ENCODE measurements at regions not wholly inside any gene's neighbourhood (a gene's known extent, or its start where the extent isn't known, plus 50 kb on each side); places are given as distances from the start of the nearest gene placed in this dataset.

GRCh38 chr14:85088192-85088591 lies 441.8 kb upstream of the FLRT2 start:
- no peaks in the 10 kb centered on the region for H3K36me3 ChIP-seq
- TF ChIP-seq POLR2A (IDR thresholded peaks at IDR 0.05) = no peak
- TF ChIP-seq CTCF (IDR thresholded peaks at IDR 0.05) = no peak
- no peak overlapping the region for H3K27ac ChIP-seq
- 77 to 96% (median 92%) methylated on average over 2 of the region's 2 CpGs for WGBS, 4 donors
- DNase-seq (no peak), ATAC-seq (no peak)
- H3K9me3 ChIP-seq = no peaks in the 10 kb centered on the region
- H3K4me1 ChIP-seq = no peaks in the 10 kb centered on the region
- no peaks in the 10 kb centered on the region for H3K27me3 ChIP-seq
- intact Hi-C loops (cut with DNase I) = no loop called here
- no peak overlapping the region for H3K4me3 ChIP-seq

- ATAC-seq (no peak), DNase-seq (no peak)
- WGBS, 4 donors = 75 to 83% (median 80%) methylated on average over 2 of the region's 2 CpGs
- intact Hi-C loops (cut with DNase I) = no loop called here
- Histone ChIP-seq H3K4me1 (no peaks in the 10 kb centered on the region), H3K4me3 (no peak overlapping the region), H3K9me3 (no peaks in the 10 kb centered on the region), H3K36me3 (no peaks in the 10 kb centered on the region), H3K27ac (no peak overlapping the region), H3K27me3 (no peaks in the 10 kb centered on the region)
- TF ChIP-seq CTCF (IDR thresholded peaks at IDR 0.05) = no peak
- no peak for TF ChIP-seq POLR2A (IDR thresholded peaks at IDR 0.05)
Observed at GRCh38 chr14:85090681-85091080, 439.3 kb upstream of the FLRT2 start.

GRCh38 chr14:85093631-85094330 lies 436.2 kb upstream of the FLRT2 start:
- Histone ChIP-seq H3K4me3 (no peak overlapping the region), H3K4me1 (no peaks in the 10 kb centered on the region), H3K27ac (no peak overlapping the region), H3K27me3 (no peaks in the 10 kb centered on the region), H3K9me3 (no peaks in the 10 kb centered on the region), H3K36me3 (no peaks in the 10 kb centered on the region)
- no peak for ATAC-seq
- intact Hi-C loops (cut with DNase I) = no loop called here
- 85 to 90% (median 86%) methylated on average over 5 of the region's 5 CpGs for WGBS, 4 donors
- no peak for DNase-seq
- no peak for TF ChIP-seq CTCF (IDR thresholded peaks at IDR 0.05)
- TF ChIP-seq POLR2A (IDR thresholded peaks at IDR 0.05) = no peak

- 48 to 95% (median 79%) methylated on average over 1 of the region's 1 CpG for WGBS, 4 donors
- Histone ChIP-seq H3K36me3 (no peaks in the 10 kb centered on the region), H3K9me3 (no peaks in the 10 kb centered on the region), H3K27me3 (no peaks in the 10 kb centered on the region), H3K4me3 (no peak overlapping the region), H3K4me1 (no peaks in the 10 kb centered on the region), H3K27ac (no peak overlapping the region)
- no peak for TF ChIP-seq CTCF (IDR thresholded peaks at IDR 0.05)
- TF ChIP-seq POLR2A (IDR thresholded peaks at IDR 0.05) = no peak
- intact Hi-C loops (cut with DNase I) = no loop called here
- ATAC-seq = no peak
- DNase-seq = no peak
Observed at GRCh38 chr14:85102591-85102990, 427.4 kb upstream of the FLRT2 start.
